ENCODE measurements at regions not wholly inside any gene's neighbourhood (a gene's known extent, or its start where the extent isn't known, plus 50 kb on each side); places are given as distances from the start of the nearest gene placed in this dataset.
A peak's percentile ranks its signal among the peaks of the same experiment; 100 is the strongest.
"Not testable (repeated sequence)": the region's sequence is repeated elsewhere in the genome, so short reads cannot be mapped to it uniquely, and the experiment has no call there.

DNA sequence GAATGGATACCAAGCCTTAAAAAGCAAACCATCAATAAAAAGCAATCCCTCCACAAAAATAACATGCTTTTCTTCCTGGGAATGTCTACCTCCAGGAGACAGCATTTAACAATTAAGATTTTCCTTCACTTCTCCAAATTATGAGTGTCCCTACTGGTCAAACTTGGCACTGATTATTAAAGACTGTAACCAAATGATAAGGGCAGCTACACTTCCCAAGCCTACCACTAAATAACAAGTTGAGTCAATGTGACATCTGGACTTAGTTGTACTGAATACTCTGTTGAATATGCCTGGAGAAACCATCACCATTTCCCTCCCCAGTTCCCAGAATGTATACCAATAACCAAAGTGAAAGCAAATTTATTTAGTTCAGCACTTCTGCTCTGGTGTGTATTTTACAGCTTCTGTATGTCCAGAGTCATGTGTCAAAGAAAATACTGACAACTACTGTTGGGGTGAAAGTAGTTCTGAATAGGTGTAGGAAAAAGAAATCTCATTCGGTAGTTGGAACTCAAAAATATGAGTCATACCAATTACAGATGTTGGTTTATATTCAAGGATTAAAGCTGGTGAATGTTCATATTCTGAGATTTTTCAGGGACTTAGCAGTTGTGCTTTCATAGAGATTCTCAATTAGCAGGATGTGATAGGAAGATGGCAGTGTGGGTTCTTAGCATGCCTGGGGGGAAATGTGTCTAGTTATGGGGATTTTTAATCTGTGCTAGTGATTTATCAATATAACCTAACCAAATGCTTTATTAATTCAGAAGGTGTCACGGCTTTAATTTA is 1291.6 kb upstream of the GYPC start:
- DNase-seq (ENCODE audit: low spot score) = no peak

DNA sequence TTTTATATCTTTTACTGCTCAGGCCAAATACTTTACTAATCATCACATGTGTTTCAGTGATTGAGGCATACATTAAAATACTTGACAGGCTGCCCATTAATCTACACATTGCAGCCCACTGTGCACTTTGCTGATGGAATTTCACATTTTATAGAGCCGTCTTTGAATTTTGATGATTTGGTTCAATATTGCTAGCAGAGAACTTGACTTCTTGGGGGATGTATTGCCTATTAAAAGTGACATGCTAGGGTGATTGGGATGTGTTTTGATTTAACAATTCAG is 1291.0 kb upstream of the GYPC start:
- DNase-seq (ENCODE audit: low spot score) = no peak

- DNase-seq (ENCODE audit: low spot score) = no peak
Observed at GRCh38 chr2:125371867-125372266, 1284.1 kb upstream of the GYPC start.

- DNase-seq (ENCODE audit: low spot score) = no peak
Observed at GRCh38 chr2:125373293-125373692, 1282.7 kb upstream of the GYPC start.

- DNase-seq (ENCODE audit: low spot score) = no peak
Observed at GRCh38 chr2:125386074-125386473, 1269.9 kb upstream of the GYPC start.

- no peak for DNase-seq (ENCODE audit: low spot score)
Observed at GRCh38 chr2:125397535-125398251, 1258.3 kb upstream of the GYPC start.

DNA sequence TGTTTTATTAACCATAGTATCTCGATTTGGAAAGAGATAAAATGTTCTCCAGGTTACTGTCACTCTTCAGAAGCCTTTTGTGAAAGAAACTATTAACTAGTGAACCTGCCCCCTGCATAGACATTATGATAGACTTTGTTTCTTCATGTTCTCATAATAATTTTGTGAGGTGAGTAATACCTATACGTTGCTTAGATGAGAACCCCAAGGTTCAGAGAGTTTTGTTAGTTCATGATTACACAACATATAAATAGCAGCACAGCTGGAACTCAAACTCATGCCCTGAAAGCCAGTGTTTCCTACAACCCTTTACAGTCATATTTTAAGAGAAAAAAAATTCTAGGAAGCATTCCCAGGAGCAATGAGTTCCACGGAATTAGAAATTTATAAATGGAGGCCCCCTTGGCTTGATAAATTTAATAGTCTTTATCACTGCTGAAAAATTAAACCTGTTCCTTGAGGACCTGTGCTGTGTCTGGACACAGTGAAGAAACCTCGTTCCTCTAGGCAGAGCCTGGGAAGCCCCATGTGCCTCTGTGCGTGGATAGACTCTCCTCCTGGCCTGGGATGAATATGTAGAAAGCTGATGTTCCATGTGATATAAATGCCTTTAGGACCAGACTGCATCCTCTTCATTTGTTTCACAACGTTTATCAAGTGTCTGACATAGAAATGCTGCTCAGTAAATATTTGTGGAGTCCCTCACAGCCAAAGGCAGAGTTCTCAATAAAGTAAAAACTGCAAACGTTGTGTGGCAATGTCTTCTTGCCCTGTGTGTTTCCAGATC is 1257.0 kb upstream of the GYPC start:
- DNase-seq (ENCODE audit: low spot score) = no peak

DNA sequence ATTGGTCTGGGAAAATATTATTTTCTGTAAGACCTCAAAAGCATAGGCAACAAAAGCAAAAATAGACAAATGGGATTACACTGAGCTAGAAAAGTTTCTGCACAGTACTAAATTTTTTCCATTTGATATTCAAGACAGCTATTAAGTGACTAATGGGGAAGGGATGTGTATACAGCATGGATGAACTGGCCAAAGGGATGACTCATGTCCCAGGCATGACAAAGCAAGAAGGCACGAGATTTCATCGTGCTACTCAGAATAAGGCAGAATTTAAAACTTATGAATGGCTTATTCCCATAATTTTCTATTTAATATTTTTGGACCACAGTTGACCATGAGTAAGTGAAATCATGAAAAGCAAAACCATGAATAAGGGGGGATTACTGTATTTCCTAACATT is 1250.1 kb upstream of the GYPC start:
- DNase-seq (ENCODE audit: low spot score) = no peak

DNA sequence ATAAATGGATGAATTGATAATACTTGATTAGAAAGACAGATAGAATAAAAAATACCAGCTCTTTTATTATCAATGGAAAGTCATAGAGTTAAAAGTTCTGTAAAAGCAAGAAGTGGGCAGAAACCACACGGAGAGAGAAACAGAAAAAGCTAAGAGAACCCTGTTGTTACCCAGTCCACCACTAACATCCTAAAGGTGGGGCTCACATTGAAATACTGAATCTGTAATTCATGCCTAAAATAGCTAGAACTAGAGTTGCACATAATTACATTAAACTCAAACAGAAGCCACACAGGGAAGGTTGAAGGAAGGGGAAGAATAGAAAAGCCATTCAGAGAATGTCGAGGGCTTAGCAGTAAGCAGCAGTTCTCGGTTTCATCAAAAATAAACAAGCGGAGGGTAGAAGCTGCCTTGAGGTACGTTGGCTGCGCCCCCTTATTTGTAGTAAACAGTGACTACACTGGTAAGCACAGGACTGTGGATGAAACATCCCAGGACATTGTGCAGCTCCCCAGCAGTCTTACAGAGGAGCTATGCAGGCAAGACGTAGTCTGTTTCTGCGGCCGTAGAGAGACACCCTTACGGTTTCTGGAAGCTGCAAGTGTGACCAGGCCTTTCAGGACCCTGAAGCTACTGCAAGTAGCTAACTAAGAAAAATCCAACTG is 1247.0 kb upstream of the GYPC start:
- no peak for DNase-seq (ENCODE audit: low spot score)

DNA sequence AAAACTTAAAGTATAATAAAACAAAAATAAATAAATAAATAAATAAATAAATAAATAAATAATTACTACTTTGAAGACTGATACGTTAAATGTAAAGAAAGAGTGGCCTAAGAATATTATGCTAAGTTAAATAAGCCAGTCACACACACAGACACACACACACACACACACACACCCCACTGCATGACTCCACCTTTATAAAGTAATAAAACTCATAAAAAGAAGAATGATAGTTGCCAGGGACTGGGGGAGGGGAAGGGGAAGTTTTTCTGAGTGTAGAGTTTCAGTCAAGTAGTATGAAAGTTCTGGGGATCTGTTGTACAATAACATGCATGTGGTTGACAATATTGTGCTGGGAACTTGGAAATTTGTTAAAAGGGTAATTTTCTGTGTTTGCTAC is 1237.5 kb upstream of the GYPC start:
- no peak for DNase-seq (ENCODE audit: low spot score)

DNA sequence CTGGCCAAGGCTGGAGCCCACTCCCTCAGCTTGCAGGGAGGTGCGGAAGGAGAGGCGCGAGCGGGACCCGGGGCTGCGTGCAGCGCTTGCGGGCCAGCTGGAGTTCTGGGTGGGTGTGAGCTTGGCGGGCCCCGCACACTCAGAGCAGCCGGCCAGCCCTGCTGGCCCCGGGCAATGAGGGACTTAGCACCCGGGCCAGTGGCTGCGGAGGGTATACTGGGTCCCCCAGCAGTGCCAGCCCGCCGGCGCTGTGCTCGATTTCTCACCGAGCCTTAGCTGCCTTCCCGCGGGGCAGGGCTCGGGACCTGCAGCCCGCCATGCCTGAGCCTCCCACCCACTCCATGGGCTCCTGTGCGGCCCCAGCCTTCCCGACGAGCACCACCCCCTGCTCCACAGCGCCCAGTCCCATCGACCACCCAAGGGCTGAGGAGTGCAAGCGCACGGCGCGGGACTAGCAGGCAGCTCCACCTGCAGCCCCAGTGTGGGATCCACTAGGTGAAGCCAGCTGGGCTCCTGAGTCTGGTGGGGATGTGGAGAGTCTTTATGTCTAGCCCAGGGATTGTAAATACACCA is 1233.7 kb upstream of the GYPC start:
- DNase-seq (ENCODE audit: low spot score) = not testable (repeated sequence)

GRCh38 chr2:125424266-125424785 is 1231.6 kb upstream of the GYPC start:
- DNase-seq (ENCODE audit: low spot score) = no peak

- DNase-seq (ENCODE audit: low spot score) = no peak
Observed at GRCh38 chr2:125427721-125428315, 1228.1 kb upstream of the GYPC start.

DNA sequence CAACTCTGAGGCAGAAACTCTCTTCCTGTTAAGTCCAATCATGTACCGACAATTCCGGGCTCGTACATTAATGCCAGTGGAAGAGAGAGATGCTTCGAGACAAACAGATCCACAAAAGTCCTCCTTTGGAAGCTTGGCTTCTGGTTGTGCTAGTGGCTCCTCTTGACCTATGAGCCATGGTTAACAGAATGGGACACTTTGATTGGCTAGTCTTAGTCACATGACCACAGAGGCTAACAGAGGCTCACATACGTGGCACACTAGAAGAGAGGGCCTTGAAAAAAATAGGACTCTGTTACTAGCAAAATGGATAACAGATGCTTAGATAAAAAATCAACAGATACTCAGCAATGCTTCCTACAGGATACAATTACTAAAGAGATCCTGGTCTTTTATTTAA is 1211.9 kb upstream of the GYPC start:
- DNase-seq (ENCODE audit: low spot score) = no peak

DNA sequence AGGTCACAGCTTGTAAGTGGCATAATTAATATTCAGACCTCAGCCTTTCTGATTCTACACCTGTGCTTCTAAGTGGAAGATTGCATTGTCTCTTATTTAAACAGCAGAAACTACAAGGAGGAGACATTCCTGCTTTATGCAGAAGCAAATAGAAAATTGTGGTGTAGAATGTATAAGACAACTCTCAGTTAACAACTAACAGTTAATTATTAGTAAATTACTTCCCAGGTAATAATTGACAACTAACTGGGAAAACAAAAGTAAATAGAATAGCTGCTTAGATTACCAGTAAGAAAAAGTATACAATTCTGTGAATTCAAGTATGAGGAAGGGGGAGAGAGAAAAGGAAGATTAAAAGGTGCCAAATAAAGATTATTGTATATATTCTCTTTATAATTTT is 1210.5 kb upstream of the GYPC start:
- DNase-seq (ENCODE audit: low spot score) = no peak

GRCh38 chr2:125450092-125450491 is 1205.9 kb upstream of the GYPC start:
- no peak for DNase-seq (ENCODE audit: low spot score)

DNA sequence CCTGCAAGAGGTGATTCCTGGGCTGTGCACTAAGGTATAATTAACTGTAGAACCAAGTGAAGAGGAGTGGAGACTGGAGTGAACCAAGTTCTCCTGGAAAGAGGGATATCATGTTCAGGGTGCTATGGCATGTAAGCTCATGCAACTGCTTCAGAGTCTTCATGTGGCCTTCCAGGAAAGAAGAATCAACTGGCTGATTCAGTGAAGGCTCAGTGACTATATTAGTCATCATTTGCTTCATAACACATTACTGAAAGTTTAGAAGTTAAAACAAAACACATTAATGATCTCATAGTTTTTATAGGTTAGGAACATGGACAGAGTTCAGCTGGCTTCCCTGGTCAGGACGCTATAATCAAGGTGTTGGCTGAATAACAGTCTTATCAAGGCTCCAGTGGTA is 1200.8 kb upstream of the GYPC start:
- DNase-seq (ENCODE audit: low spot score) = no peak

DNA sequence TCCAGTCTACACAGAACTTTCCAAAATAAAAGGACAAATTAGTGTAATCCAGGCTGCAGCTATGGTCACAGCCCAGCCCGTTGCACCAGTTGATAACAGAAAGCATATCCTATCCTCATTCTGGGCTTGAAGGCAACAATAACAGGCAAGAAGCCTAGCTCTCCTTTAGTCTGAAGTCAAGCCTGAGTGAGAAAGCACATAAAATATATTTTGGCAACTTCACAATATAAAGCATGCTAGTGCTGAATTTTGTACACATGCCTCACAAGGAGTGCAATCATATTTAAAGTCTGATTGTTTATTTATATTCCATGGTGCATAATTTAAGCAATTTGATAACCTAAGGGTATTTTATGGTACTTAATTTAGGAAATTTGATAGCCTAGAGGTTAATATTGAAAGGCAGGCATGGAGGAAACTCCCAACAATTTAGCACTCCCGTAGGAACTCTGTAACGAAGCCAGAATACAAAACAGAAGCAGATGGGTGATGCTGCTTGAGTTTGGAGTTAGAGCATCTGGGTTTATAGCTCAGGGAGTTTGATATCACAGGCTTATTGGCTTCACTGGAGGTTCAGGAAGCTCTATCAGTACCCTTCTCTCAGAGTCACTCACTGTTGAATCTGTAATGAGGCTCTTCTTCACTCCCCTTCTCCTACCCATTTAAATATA is 1199.1 kb upstream of the GYPC start:
- DNase-seq (ENCODE audit: low spot score) = peak; percentile 5

- no peak for DNase-seq (ENCODE audit: low spot score)
Observed at GRCh38 chr2:125471963-125472362, 1184.0 kb upstream of the GYPC start.

GRCh38 chr2:125479143-125479636 is 1176.8 kb upstream of the GYPC start:
- DNase-seq (ENCODE audit: low spot score) = no peak

GRCh38 chr2:125490308-125490707 is 1165.7 kb upstream of the GYPC start:
- DNase-seq (ENCODE audit: low spot score) = no peak

Measured in pons (tissue), 1 donor.